B cell (primary cell): ENCODE measurements at regions not wholly inside any gene's neighbourhood (a gene's known extent, or its start where the extent isn't known, plus 50 kb on each side); places are given as distances from the start of the nearest gene placed in this dataset.

Experiments
- CTCF ChIP-seq: fragments of 200-600 bp; IDR thresholded peaks from one replicate; pipeline ENCODE4 v1.8.0; 2022; ENCODE audit warnings: antibody characterized with exemption, mild to moderate bottlenecking
- EZH2 ChIP-seq: IDR thresholded peaks from 2 replicates; pipeline ENCODE4 v1.6.1; 2012; ENCODE audit warnings: borderline replicate concordance, low read depth, mild to moderate bottlenecking, moderate library complexity, low read length; ENCODE audit not compliant: insufficient read depth, poor library complexity, severe bottlenecking

- TF ChIP-seq EZH2, result no peak
- no peak for TF ChIP-seq CTCF
Observed at GRCh38 chr1:87795615-87796337, 467.1 kb downstream of the LMO4 start.
